PC-9 (cell line): ENCODE measurements at regions not wholly inside any gene's neighbourhood (a gene's known extent, or its start where the extent isn't known, plus 50 kb on each side); places are given as distances from the start of the nearest gene placed in this dataset.
A peak's percentile ranks its signal among the peaks of the same experiment; 100 is the strongest.

Source experiments
- BruUV-seq: library from RNA; stranded (reverse); fragments of 400-500 nt; replicated peaks from 2 replicates; lab custom pipeline; 2021; lab: Mats Ljungman, UMichigan
- CTCF ChIA-PET: fragments of 300-600 bp; sonication (Branson Sonifier 250); formaldehyde crosslinking; loops from one replicate; lab custom pipeline; 2022; ENCODE audit warnings: antibody characterized with exemption; lab: Charles Lee
- POLR2A ChIA-PET: fragments of 300-600 bp; sonication (Branson Sonifier 250); formaldehyde crosslinking; loops from one replicate; lab custom pipeline; 2022; ENCODE audit warnings: antibody characterized with exemption; ENCODE audit not compliant: unreplicated experiment; lab: Charles Lee
- DNase-seq, 2 experiments: peaks; one replicate each; pipeline versions ENCODE4 v3.0.0 to v3.0.0-alpha.2; 2015 to 2022; ENCODE audit warnings: mixed read lengths in 1 of 2
- H2AFZ ChIP-seq: fragments of 200-600 bp; sonication (generic); 2 replicates; pipeline ENCODE4 v1.8.1; 2017; ENCODE audit warnings: antibody characterized with exemption
- H3F3A ChIP-seq: fragments of 200-600 bp; sonication (generic); 2 replicates; pipeline ENCODE4 v1.8.1; 2017; ENCODE audit warnings: antibody characterized with exemption, mild to moderate bottlenecking, low read depth; ENCODE audit not compliant: insufficient read depth
- H3K27ac ChIP-seq: fragments of 200-600 bp; sonication (generic); 2 replicates; pipeline ENCODE4 v1.6.1; 2016; ENCODE audit warnings: mixed run types
- H3K27me3 ChIP-seq: fragments of 200-600 bp; sonication (generic); 2 replicates; pipeline ENCODE4 v1.6.1; 2016; ENCODE audit warnings: low read depth, mixed run types; ENCODE audit not compliant: insufficient read depth
- H3K36me3 ChIP-seq: fragments of 200-600 bp; sonication (generic); 2 replicates; pipeline ENCODE4 v1.6.1; 2016; ENCODE audit warnings: low read depth, mixed run types
- H3K4me1 ChIP-seq: fragments of 200-600 bp; sonication (generic); replicated peaks from 2 replicates; pipeline ENCODE4 v1.6.1; 2016; ENCODE audit warnings: mixed run types; ENCODE audit not compliant: insufficient read depth
- H3K4me2 ChIP-seq: fragments of 200-600 bp; sonication (generic); 2 replicates; pipeline ENCODE4 v1.6.1; 2017; ENCODE audit warnings: mixed run types
- H3K4me3 ChIP-seq: fragments of 200-600 bp; sonication (generic); 2 replicates; pipeline ENCODE4 v1.6.1; 2016; ENCODE audit warnings: mixed run types
- H3K79me2 ChIP-seq: fragments of 200-600 bp; sonication (generic); 2 replicates; pipeline ENCODE4 v1.6.1; 2017; ENCODE audit warnings: low read depth, mixed run types
- H3K9me2 ChIP-seq: fragments of 200-600 bp; sonication (generic); 2 replicates; pipeline ENCODE4 v1.8.1; 2017; ENCODE audit warnings: mild to moderate bottlenecking; ENCODE audit not compliant: insufficient read depth
- H3K9me3 ChIP-seq: fragments of 200-600 bp; sonication (generic); 2 replicates; pipeline ENCODE4 v1.8.1; 2016; ENCODE audit warnings: low read depth; ENCODE audit not compliant: insufficient read depth
- H4K20me1 ChIP-seq: fragments of 200-600 bp; sonication (generic); 2 replicates; pipeline ENCODE4 v1.8.1; 2017; ENCODE audit not compliant: insufficient read depth
- CTCF ChIP-seq: fragments of 200-600 bp; sonication (generic); conservative IDR thresholded peaks from 2 replicates; pipeline ENCODE4 v1.6.1; 2017; ENCODE audit warnings: mixed run types, antibody characterized with exemption, mild to moderate bottlenecking, moderate library complexity
- EZH2 ChIP-seq: fragments of 200-600 bp; sonication (generic); IDR thresholded peaks from 2 replicates; pipeline ENCODE4 v1.8.0; 2017; ENCODE audit warnings: antibody characterized with exemption, low read depth
- intact Hi-C: fragments of 100-400 bp; cut with micrococcal nuclease; formaldehyde crosslinking; loops from one replicate; pipeline ENCODE4 v1.10.0; 2022; ENCODE audit not compliant: unreplicated experiment

- Histone ChIP-seq H3K9me3 (no peaks in the 10 kb centered on the region), H3K4me3 (no peak overlapping the region), H3K79me2 (no peaks in the 10 kb centered on the region), H3K9me2 (no peaks in the 10 kb centered on the region), H3K4me2 (no peak overlapping the region), H2AFZ (no peak overlapping the region), H3F3A (no peaks in the 10 kb centered on the region), H4K20me1 (no peaks in the 10 kb centered on the region), H3K4me1 (0 out of 2 replicates have a peak, but pooled peaks cover 7% of the 10 kb centered on the region), H3K27me3 (no peaks in the 10 kb centered on the region), H3K27ac (no peak overlapping the region), H3K36me3 (no peaks in the 10 kb centered on the region)
- intact Hi-C loops = no loop called here
- POLR2A ChIA-PET = no interaction called here
- CTCF ChIA-PET = no interaction called here
- no peak for DNase-seq
- BruUV-seq = no TSS peak
- TF ChIP-seq EZH2 (no peak), CTCF (no peak)
Measured at GRCh38 chr11:14583252-14584034, 60.2 kb upstream of the PDE3B start.

DNA sequence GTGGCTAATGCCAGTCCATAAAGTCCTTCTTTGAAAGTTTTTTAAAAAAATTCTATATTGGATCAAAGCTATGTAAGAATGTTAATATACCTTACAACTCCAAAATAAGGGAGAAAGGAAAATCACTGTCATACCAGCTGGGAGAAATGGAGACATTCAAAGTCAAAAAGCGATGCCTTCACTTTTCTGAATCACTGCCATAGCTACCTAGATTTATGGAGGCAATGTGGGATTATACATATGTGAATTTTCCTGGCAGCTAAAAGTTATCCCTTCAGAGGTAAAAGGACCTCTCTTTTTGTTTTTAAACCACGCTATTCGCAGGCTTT, 59.6 kb upstream of the PDE3B start:
- Histone ChIP-seq H3K4me3 (no peak overlapping the region), H3K9me3 (no peaks in the 10 kb centered on the region), H3F3A (no peaks in the 10 kb centered on the region), H3K4me2 (no peak overlapping the region), H4K20me1 (no peaks in the 10 kb centered on the region), H3K27me3 (no peaks in the 10 kb centered on the region), H3K79me2 (no peaks in the 10 kb centered on the region), H3K36me3 (no peaks in the 10 kb centered on the region), H2AFZ (no peak overlapping the region), H3K27ac (no peak overlapping the region), H3K4me1 (0 out of 2 replicates have a peak, but pooled peaks cover 7% of the 10 kb centered on the region), H3K9me2 (no peaks in the 10 kb centered on the region)
- intact Hi-C loops = no loop called here
- DNase-seq = no peak
- TF ChIP-seq EZH2 (no peak), CTCF (no peak)
- ChIA-PET CTCF (no interaction called here), POLR2A (no interaction called here)
- no TSS peak for BruUV-seq

DNA sequence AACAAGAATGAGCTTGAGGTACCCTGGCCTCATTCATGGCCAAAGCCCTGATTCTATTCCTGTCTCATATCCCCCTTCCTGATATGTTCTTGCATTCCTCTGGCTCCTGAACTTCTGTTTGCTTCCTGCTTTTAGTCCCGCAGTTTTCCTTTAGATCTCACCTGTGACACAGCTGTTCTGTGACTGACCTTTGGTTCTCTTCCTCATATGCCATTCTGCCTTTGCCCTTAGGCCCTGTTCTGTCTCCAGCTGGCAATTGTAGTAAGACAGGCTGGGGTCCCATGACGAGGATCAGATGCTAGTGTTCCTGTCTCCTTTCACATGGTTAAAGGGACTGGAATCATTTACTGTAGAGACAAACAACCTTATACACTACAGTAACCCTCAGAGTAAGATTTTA, 59.0 kb upstream of the PDE3B start:
- Histone ChIP-seq H3K9me3 (no peaks in the 10 kb centered on the region), H3K4me1 (0 out of 2 replicates have a peak, but pooled peaks cover 7% of the 10 kb centered on the region), H3K4me3 (no peak overlapping the region), H3K36me3 (no peaks in the 10 kb centered on the region), H3K9me2 (no peaks in the 10 kb centered on the region), H3K27ac (no peak overlapping the region), H3F3A (no peaks in the 10 kb centered on the region), H3K27me3 (no peaks in the 10 kb centered on the region), H3K4me2 (0 out of 2 replicates have a peak overlapping the region, but pooled peaks have one; percentile 12), H3K79me2 (no peaks in the 10 kb centered on the region), H2AFZ (no peak overlapping the region), H4K20me1 (no peaks in the 10 kb centered on the region)
- DNase-seq = peak in 1 of 2 experiments; percentile 39
- no TSS peak for BruUV-seq
- TF ChIP-seq CTCF (no peak), EZH2 (no peak)
- intact Hi-C loops = no loop called here
- ChIA-PET CTCF (no interaction called here), POLR2A (no interaction called here)
